RWPE2 (cell line): ENCODE measurements at regions not wholly inside any gene's neighbourhood (a gene's known extent, or its start where the extent isn't known, plus 50 kb on each side); places are given as distances from the start of the nearest gene placed in this dataset.

Experiments
- ATAC-seq: fragments of 200-7000 bp; cut with Tn5 transposase; 3 replicates; pipeline ENCODE4 v1.9.1; 2021; ENCODE audit warnings: low read depth
- DNase-seq: peaks from one replicate; pipeline ENCODE4 v3.0.0-alpha.2; 2020; ENCODE audit warnings: low spot score
- H3K27ac ChIP-seq: fragments of 450-650 bp; 2 replicates; pipeline ENCODE4 v1.5.1; 2017; ENCODE audit warnings: mild to moderate bottlenecking; ENCODE audit not compliant: poor library complexity, severe bottlenecking
- H3K27me3 ChIP-seq: fragments of 250-450 bp; sonication (Bioruptor Pico); 2 replicates; pipeline ENCODE4 v1.5.1; 2021; ENCODE audit warnings: mild to moderate bottlenecking, moderate library complexity; ENCODE audit not compliant: insufficient read depth, poor library complexity, severe bottlenecking
- H3K36me3 ChIP-seq: fragments of 250-450 bp; sonication (Bioruptor Pico); 2 replicates; pipeline ENCODE4 v1.5.1; 2020; ENCODE audit warnings: low read depth, mild to moderate bottlenecking, moderate library complexity
- H3K4me1 ChIP-seq: fragments of 250-450 bp; sonication (Bioruptor Pico); 2 replicates; pipeline ENCODE4 v1.5.1; 2021; ENCODE audit warnings: mild to moderate bottlenecking, moderate library complexity; ENCODE audit not compliant: insufficient read depth, poor library complexity, severe bottlenecking
- H3K4me3 ChIP-seq: fragments of 250-450 bp; sonication (Bioruptor Pico); 2 replicates; pipeline ENCODE4 v1.5.1; 2021; ENCODE audit warnings: mild to moderate bottlenecking, moderate library complexity; ENCODE audit not compliant: severe bottlenecking
- H3K9me3 ChIP-seq: fragments of 250-450 bp; sonication (Bioruptor Pico); 2 replicates; pipeline ENCODE4 v1.5.1; 2021; ENCODE audit warnings: mild to moderate bottlenecking, moderate library complexity; ENCODE audit not compliant: severe bottlenecking
- CTCF ChIP-seq: fragments of 450-650 bp; IDR thresholded peaks from one replicate; pipeline ENCODE4 v1.5.1; 2017; ENCODE audit warnings: mild to moderate bottlenecking, moderate library complexity; ENCODE audit not compliant: poor library complexity, severe bottlenecking

GRCh38 chr13:58587183-58587582, 955.6 kb downstream of the PCDH17 start:
- Histone ChIP-seq H3K9me3 (no peaks in the 10 kb centered on the region), H3K36me3 (no peaks in the 10 kb centered on the region), H3K4me3 (no peak overlapping the region), H3K27me3 (no peaks in the 10 kb centered on the region), H3K4me1 (no peaks in the 10 kb centered on the region), H3K27ac (no peak overlapping the region)
- TF ChIP-seq CTCF = no peak
- ATAC-seq (no peak), DNase-seq (no peak)

GRCh38 chr13:58592052-58592451, 960.5 kb downstream of the PCDH17 start:
- Histone ChIP-seq H3K36me3 (no peaks in the 10 kb centered on the region), H3K27me3 (no peaks in the 10 kb centered on the region), H3K4me1 (no peaks in the 10 kb centered on the region), H3K27ac (no peak overlapping the region), H3K9me3 (no peaks in the 10 kb centered on the region), H3K4me3 (no peak overlapping the region)
- DNase-seq (no peak), ATAC-seq (no peak)
- TF ChIP-seq CTCF = no peak

GRCh38 chr13:58592786-58593185, 961.2 kb downstream of the PCDH17 start:
- H3K4me3 ChIP-seq = no peak overlapping the region
- TF ChIP-seq CTCF = no peak
- no peak overlapping the region for H3K27ac ChIP-seq
- DNase-seq (no peak), ATAC-seq (no peak)
- no peaks in the 10 kb centered on the region for H3K4me1 ChIP-seq
- H3K36me3 ChIP-seq = no peaks in the 10 kb centered on the region
- H3K9me3 ChIP-seq = no peaks in the 10 kb centered on the region
- H3K27me3 ChIP-seq = no peaks in the 10 kb centered on the region

- H3K36me3 ChIP-seq = no peaks in the 10 kb centered on the region
- no peaks in the 10 kb centered on the region for H3K9me3 ChIP-seq
- ATAC-seq = no peak
- no peaks in the 10 kb centered on the region for H3K4me1 ChIP-seq
- DNase-seq = no peak
- no peak overlapping the region for H3K27ac ChIP-seq
- H3K4me3 ChIP-seq = no peak overlapping the region
- TF ChIP-seq CTCF = no peak
- no peaks in the 10 kb centered on the region for H3K27me3 ChIP-seq
These were observed 963.4 kb downstream of the PCDH17 start for GRCh38 chr13:58594747-58595600.

- no peak for ATAC-seq
- H3K4me3 ChIP-seq = no peak overlapping the region
- no peak for DNase-seq
- no peak for TF ChIP-seq CTCF
- no peaks in the 10 kb centered on the region for H3K4me1 ChIP-seq
- no peaks in the 10 kb centered on the region for H3K9me3 ChIP-seq
- H3K27ac ChIP-seq = no peak overlapping the region
- H3K36me3 ChIP-seq = no peaks in the 10 kb centered on the region
- H3K27me3 ChIP-seq = no peaks in the 10 kb centered on the region
These were observed 966.0 kb downstream of the PCDH17 start for GRCh38 chr13:58597552-58597951.
